Thoracic aorta (tissue), 2 donors: ENCODE measurements at regions not wholly inside any gene's neighbourhood (a gene's known extent, or its start where the extent isn't known, plus 50 kb on each side); places are given as distances from the start of the nearest gene placed in this dataset.

ENCODE experiments used
- ATAC-seq: fragments of 150-250 bp; one replicate; pipeline ENCODE4 v1.8.0; 2017; ENCODE audit warnings: low read depth; ENCODE audit not compliant: insufficient number of reproducible peaks, low FRiP score
- DNase-seq: peaks from one replicate; pipeline ENCODE4 v3.0.0-alpha.2; 2020; ENCODE audit warnings: low spot score
- H3K27ac ChIP-seq, 2 donors: fragments of 200-600 bp; sonication (generic); 1 replicate in 1 of 2; 2 replicates in 1 of 2; pipeline ENCODE4 v1.5.1; 2016; ENCODE audit warnings: mild to moderate bottlenecking in 2 of 2, moderate library complexity in 2 of 2
- H3K27me3 ChIP-seq: fragments of 200-600 bp; sonication (generic); replicated peaks from 2 replicates; pipeline ENCODE4 v1.6.0; 2016; ENCODE audit warnings: mild to moderate bottlenecking; ENCODE audit not compliant: insufficient read depth
- H3K36me3 ChIP-seq: fragments of 200-600 bp; sonication (generic); one replicate; pipeline ENCODE4 v1.5.1; 2016
- H3K4me1 ChIP-seq, 2 donors: fragments of 200-600 bp; sonication (generic); 1 replicate in 1 of 2; 2 replicates in 1 of 2; pipeline versions ENCODE4 v1.5.1 to v1.6.0; 2016; ENCODE audit warnings: low read depth in 2 of 2, mild to moderate bottlenecking in 1 of 2; ENCODE audit not compliant: control insufficient read depth in 1 of 2
- H3K4me3 ChIP-seq: fragments of 200-600 bp; sonication (generic); 2 replicates; pipeline ENCODE4 v1.5.1; 2016; ENCODE audit warnings: mild to moderate bottlenecking
- H3K9me3 ChIP-seq: fragments of 200-600 bp; sonication (generic); 2 replicates; pipeline ENCODE4 v1.5.1; 2016
- CTCF ChIP-seq: fragments of 200-600 bp; sonication (generic); IDR thresholded peaks from one replicate; pipeline ENCODE4 v1.5.1; 2019; ENCODE audit warnings: antibody characterized with exemption

- DNase-seq (no peak), ATAC-seq (no peak)
- Histone ChIP-seq H3K27me3 (no peaks in the 10 kb centered on the region), H3K27ac (no peak overlapping the region), H3K4me3 (no peak overlapping the region), H3K4me1 (no peaks in the 10 kb centered on the region), H3K36me3 (no peaks in the 10 kb centered on the region), H3K9me3 (no peaks in the 10 kb centered on the region)
- no peak for TF ChIP-seq CTCF
Observed at GRCh38 chr13:83692800-83693199, 189.5 kb downstream of the SLITRK1 start.

- no peaks in the 10 kb centered on the region for H3K9me3 ChIP-seq
- H3K4me3 ChIP-seq = no peak overlapping the region
- H3K27me3 ChIP-seq = no peaks in the 10 kb centered on the region
- H3K27ac ChIP-seq = no peak overlapping the region
- no peaks in the 10 kb centered on the region for H3K36me3 ChIP-seq
- no peak for TF ChIP-seq CTCF
- no peaks in the 10 kb centered on the region for H3K4me1 ChIP-seq
- ATAC-seq = no peak
- no peak for DNase-seq
Observed at GRCh38 chr13:83691966-83692365, 190.3 kb downstream of the SLITRK1 start.

- Histone ChIP-seq H3K36me3 (no peaks in the 10 kb centered on the region), H3K9me3 (no peaks in the 10 kb centered on the region), H3K27ac (no peak overlapping the region), H3K4me1 (no peaks in the 10 kb centered on the region), H3K4me3 (no peak overlapping the region), H3K27me3 (no peaks in the 10 kb centered on the region)
- TF ChIP-seq CTCF = no peak
- DNase-seq (no peak), ATAC-seq (no peak)
Observed at GRCh38 chr13:83681547-83681946, 200.7 kb downstream of the SLITRK1 start.

- Histone ChIP-seq H3K36me3 (no peaks in the 10 kb centered on the region), H3K27me3 (no peaks in the 10 kb centered on the region), H3K4me1 (no peaks in the 10 kb centered on the region), H3K4me3 (no peak overlapping the region), H3K9me3 (no peaks in the 10 kb centered on the region), H3K27ac (no peak overlapping the region)
- TF ChIP-seq CTCF = no peak
- DNase-seq (no peak), ATAC-seq (no peak)
Observed at GRCh38 chr13:83677985-83678384, 204.3 kb downstream of the SLITRK1 start.

GRCh38 chr13:83672612-83673011, 209.7 kb downstream of the SLITRK1 start:
- TF ChIP-seq CTCF = no peak

More at GRCh38 chr13:83672612-83673011, 209.7 kb downstream of the SLITRK1 start:
- ATAC-seq = no peak
- no peak for DNase-seq
- H3K27me3 ChIP-seq = no peaks in the 10 kb centered on the region
- H3K27ac ChIP-seq = no peak overlapping the region
- H3K4me3 ChIP-seq = no peak overlapping the region
- no peaks in the 10 kb centered on the region for H3K9me3 ChIP-seq
- no peaks in the 10 kb centered on the region for H3K36me3 ChIP-seq
- no peaks in the 10 kb centered on the region for H3K4me1 ChIP-seq
